ENCODE measurements at regions not wholly inside any gene's neighbourhood (a gene's known extent, or its start where the extent isn't known, plus 50 kb on each side); places are given as distances from the start of the nearest gene placed in this dataset.

GRCh38 chr6:3545156-3545555, 88.3 kb upstream of the SLC22A23 start:
- intact Hi-C loops (cut with micrococcal nuclease) = no loop called here
- H3K4me1 Mint-ChIP-seq (ENCODE audit: low read depth) = no peaks in the 10 kb centered on the region
- ChIA-PET POLR2A (no interaction called here), CTCF (no interaction called here)
- H3K27ac Mint-ChIP-seq = no peak overlapping the region
- no peaks in the 10 kb centered on the region for H3K9me3 Mint-ChIP-seq
- H3K4me3 Mint-ChIP-seq = no peak overlapping the region
- H3K36me3 Mint-ChIP-seq = no peaks in the 10 kb centered on the region
- DNase-seq = no peak
- peaks cover 10% of the 10 kb centered on the region for H3K27me3 Mint-ChIP-seq

GRCh38 chr6:3542032-3542640, 85.3 kb upstream of the SLC22A23 start:
- H3K27me3 Mint-ChIP-seq = peaks cover 12% of the 10 kb centered on the region
- DNase-seq = no peak
- H3K36me3 Mint-ChIP-seq = no peaks in the 10 kb centered on the region
- ChIA-PET POLR2A (no interaction called here), CTCF (no interaction called here)
- intact Hi-C loops (cut with micrococcal nuclease) = no loop called here
- no peak overlapping the region for H3K4me3 Mint-ChIP-seq
- H3K9me3 Mint-ChIP-seq = no peaks in the 10 kb centered on the region
- no peak overlapping the region for H3K27ac Mint-ChIP-seq
- H3K4me1 Mint-ChIP-seq (ENCODE audit: low read depth) = no peaks in the 10 kb centered on the region

- CTCF ChIA-PET = no interaction called here
- DNase-seq = no peak
- H3K4me1 Mint-ChIP-seq (ENCODE audit: low read depth) = no peaks in the 10 kb centered on the region
- intact Hi-C loops (cut with micrococcal nuclease) = no loop called here
- H3K36me3 Mint-ChIP-seq = no peaks in the 10 kb centered on the region
- no peak overlapping the region for H3K4me3 Mint-ChIP-seq
- H3K9me3 Mint-ChIP-seq = no peaks in the 10 kb centered on the region
- peaks cover 12% of the 10 kb centered on the region for H3K27me3 Mint-ChIP-seq
- POLR2A ChIA-PET = interaction anchor here (0.6 kb wide), 1 partner anchor 200 kb away, joined by 3 read pairs; no protein-coding TSS in a partner anchor
- no peak overlapping the region for H3K27ac Mint-ChIP-seq
Measured at GRCh38 chr6:3541006-3541585, 84.2 kb upstream of the SLC22A23 start.

DNA sequence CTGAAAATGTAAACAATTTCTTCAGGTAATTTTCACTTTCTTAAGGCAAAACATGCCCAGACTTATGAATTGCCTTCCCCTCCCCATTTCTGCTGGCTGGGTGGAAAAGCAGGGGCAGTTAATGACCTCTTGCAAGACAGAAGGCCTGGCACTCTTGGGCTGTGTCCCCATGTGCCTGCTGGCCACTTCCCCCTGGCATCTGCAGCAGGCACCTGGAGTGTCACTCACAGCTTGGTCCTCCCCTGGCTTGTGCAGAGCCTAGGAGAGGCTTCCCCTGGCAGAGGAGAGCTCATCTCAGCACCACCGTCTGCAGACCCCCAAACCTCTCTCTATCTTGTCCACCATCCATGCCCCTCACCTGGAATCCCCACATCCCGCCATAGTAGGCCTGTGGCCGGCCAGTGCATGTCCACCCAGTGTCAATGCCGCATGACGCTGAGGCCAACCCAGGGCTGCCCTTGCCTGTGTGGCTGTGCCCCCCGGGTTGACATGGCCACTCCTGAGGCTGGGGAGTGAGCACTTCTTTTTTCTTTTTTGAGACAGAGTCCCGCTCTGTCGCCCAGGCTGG, 83.5 kb upstream of the SLC22A23 start:
- no peak overlapping the region for H3K4me3 Mint-ChIP-seq
- peaks cover 12% of the 10 kb centered on the region for H3K27me3 Mint-ChIP-seq
- POLR2A ChIA-PET = no interaction called here

GRCh38 chr6:3538536-3538935, 81.7 kb upstream of the SLC22A23 start:
- Mint-ChIP-seq H3K4me1 (ENCODE audit: low read depth) (no peaks in the 10 kb centered on the region), H3K9me3 (no peaks in the 10 kb centered on the region), H3K36me3 (no peaks in the 10 kb centered on the region), H3K4me3 (no peak overlapping the region), H3K27me3 (peaks cover 10% of the 10 kb centered on the region), H3K27ac (no peak overlapping the region)
- intact Hi-C loops (cut with micrococcal nuclease) = no loop called here
- POLR2A ChIA-PET = no interaction called here
- DNase-seq = no peak
- CTCF ChIA-PET = no interaction called here

More for the DNA sequence above, 83.5 kb upstream of the SLC22A23 start:
- Mint-ChIP-seq H3K27ac (no peak overlapping the region), H3K9me3 (no peaks in the 10 kb centered on the region), H3K4me1 (ENCODE audit: low read depth) (no peaks in the 10 kb centered on the region), H3K36me3 (no peaks in the 10 kb centered on the region)
- CTCF ChIA-PET = no interaction called here
- no peak for DNase-seq
- intact Hi-C loops (cut with micrococcal nuclease) = no loop called here

- no peaks in the 10 kb centered on the region for H3K36me3 Mint-ChIP-seq
- CTCF ChIA-PET = no interaction called here
- no peak overlapping the region for H3K27ac Mint-ChIP-seq
- DNase-seq = no peak
- intact Hi-C loops (cut with micrococcal nuclease) = no loop called here
- POLR2A ChIA-PET = no interaction called here
- no peak overlapping the region for H3K4me3 Mint-ChIP-seq
- no peaks in the 10 kb centered on the region for H3K4me1 Mint-ChIP-seq (ENCODE audit: low read depth)
- peaks cover 10% of the 10 kb centered on the region for H3K27me3 Mint-ChIP-seq
- no peaks in the 10 kb centered on the region for H3K9me3 Mint-ChIP-seq
Measured at GRCh38 chr6:3536901-3537300, 80.1 kb upstream of the SLC22A23 start.

- no peak for DNase-seq
- H3K27ac Mint-ChIP-seq = no peak overlapping the region
- no peak overlapping the region for H3K4me3 Mint-ChIP-seq
- peaks cover 10% of the 10 kb centered on the region for H3K27me3 Mint-ChIP-seq
- CTCF ChIA-PET = no interaction called here
- H3K4me1 Mint-ChIP-seq (ENCODE audit: low read depth) = no peaks in the 10 kb centered on the region
- intact Hi-C loops (cut with micrococcal nuclease) = no loop called here
- no peaks in the 10 kb centered on the region for H3K9me3 Mint-ChIP-seq
- POLR2A ChIA-PET = no interaction called here
- no peaks in the 10 kb centered on the region for H3K36me3 Mint-ChIP-seq
Measured at GRCh38 chr6:3535776-3536435, 79.1 kb upstream of the SLC22A23 start.

- Mint-ChIP-seq H3K4me3 (no peak overlapping the region), H3K4me1 (ENCODE audit: low read depth) (no peaks in the 10 kb centered on the region), H3K27ac (no peak overlapping the region), H3K36me3 (no peaks in the 10 kb centered on the region), H3K9me3 (no peaks in the 10 kb centered on the region), H3K27me3 (peaks cover 7% of the 10 kb centered on the region)
- CTCF ChIA-PET = no interaction called here
- intact Hi-C loops (cut with micrococcal nuclease) = no loop called here
- no peak for DNase-seq
- POLR2A ChIA-PET = no interaction called here
Measured at GRCh38 chr6:3535033-3535775, 78.4 kb upstream of the SLC22A23 start.

GRCh38 chr6:3534599-3534998, 77.7 kb upstream of the SLC22A23 start:
- ChIA-PET CTCF (no interaction called here), POLR2A (no interaction called here)
- H3K36me3 Mint-ChIP-seq = no peaks in the 10 kb centered on the region
- peaks cover 7% of the 10 kb centered on the region for H3K27me3 Mint-ChIP-seq
- H3K4me3 Mint-ChIP-seq = no peak overlapping the region
- no peak overlapping the region for H3K27ac Mint-ChIP-seq
- intact Hi-C loops (cut with micrococcal nuclease) = no loop called here
- no peaks in the 10 kb centered on the region for H3K4me1 Mint-ChIP-seq (ENCODE audit: low read depth)
- no peaks in the 10 kb centered on the region for H3K9me3 Mint-ChIP-seq
- DNase-seq = no peak

DNA sequence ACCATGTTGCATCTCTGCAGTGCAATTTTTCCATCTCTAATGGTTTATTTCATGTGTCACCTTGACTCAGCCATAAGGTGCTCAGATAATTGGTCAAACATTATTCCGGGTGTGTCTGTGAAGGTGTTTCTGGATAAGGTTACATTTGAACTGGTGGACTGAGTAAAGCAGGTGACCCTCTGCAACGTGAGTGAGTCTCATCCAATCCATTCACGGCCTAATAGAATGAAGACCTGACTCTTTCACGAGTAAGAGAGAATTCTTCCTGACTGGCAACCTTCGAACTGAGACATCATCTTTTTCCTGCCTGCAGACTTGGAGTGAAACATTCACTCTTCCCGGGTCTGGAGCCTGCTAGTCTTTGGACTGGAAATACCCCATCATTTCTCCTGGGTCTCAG, 77.1 kb upstream of the SLC22A23 start:
- H3K4me3 Mint-ChIP-seq = no peak overlapping the region

GRCh38 chr6:3532296-3532916, 75.6 kb upstream of the SLC22A23 start:
- CTCF ChIA-PET = no interaction called here

More for the DNA sequence above, 77.1 kb upstream of the SLC22A23 start:
- CTCF ChIA-PET = no interaction called here
- H3K36me3 Mint-ChIP-seq = no peaks in the 10 kb centered on the region
- H3K4me1 Mint-ChIP-seq (ENCODE audit: low read depth) = no peaks in the 10 kb centered on the region
- POLR2A ChIA-PET = no interaction called here
- H3K27me3 Mint-ChIP-seq = peaks cover 6% of the 10 kb centered on the region
- no peaks in the 10 kb centered on the region for H3K9me3 Mint-ChIP-seq
- H3K27ac Mint-ChIP-seq = no peak overlapping the region
- DNase-seq = no peak
- intact Hi-C loops (cut with micrococcal nuclease) = no loop called here

GRCh38 chr6:3531481-3531880, 74.6 kb upstream of the SLC22A23 start:
- Mint-ChIP-seq H3K27me3 (peaks cover 3% of the 10 kb centered on the region), H3K9me3 (no peaks in the 10 kb centered on the region), H3K36me3 (no peaks in the 10 kb centered on the region), H3K4me3 (no peak overlapping the region), H3K27ac (no peak overlapping the region), H3K4me1 (ENCODE audit: low read depth) (no peaks in the 10 kb centered on the region)
- ChIA-PET CTCF (no interaction called here), POLR2A (no interaction called here)
- DNase-seq = no peak
- intact Hi-C loops (cut with micrococcal nuclease) = no loop called here

More at GRCh38 chr6:3532296-3532916, 75.6 kb upstream of the SLC22A23 start:
- Mint-ChIP-seq H3K4me1 (ENCODE audit: low read depth) (no peaks in the 10 kb centered on the region), H3K36me3 (no peaks in the 10 kb centered on the region), H3K27me3 (peaks cover 3% of the 10 kb centered on the region), H3K9me3 (no peaks in the 10 kb centered on the region), H3K4me3 (no peak overlapping the region), H3K27ac (no peak overlapping the region)
- POLR2A ChIA-PET = no interaction called here
- no peak for DNase-seq
- intact Hi-C loops (cut with micrococcal nuclease) = no loop called here

All from activated CD4-positive, alpha-beta memory T cell treated with anti-CD3 and anti-CD28 coated beads for 36 hours (primary cell).